Cardiac muscle cell (in vitro differentiated cells and primary cell): ENCODE measurements at regions not wholly inside any gene's neighbourhood (a gene's known extent, or its start where the extent isn't known, plus 50 kb on each side); places are given as distances from the start of the nearest gene placed in this dataset.
A peak's percentile ranks its signal among the peaks of the same experiment; 100 is the strongest.
"Not testable (repeated sequence)": the region's sequence is repeated elsewhere in the genome, so short reads cannot be mapped to it uniquely, and the experiment has no call there.

ENCODE experiments used
- DNase-seq, 2 donors: peaks; one replicate each; pipeline versions ENCODE4 v3.0.0 to v3.0.0-alpha.2; 2010 to 2017; ENCODE audit warnings: low read depth in 1 of 2, low spot score in 1 of 2
- H3K27ac ChIP-seq: fragments of 200-600 bp; sonication (generic); 2 replicates; pipeline ENCODE4 v1.5.1; 2016
- H3K27me3 ChIP-seq: fragments of 200-600 bp; sonication (generic); 2 replicates; pipeline ENCODE4 v1.6.0; 2016; ENCODE audit warnings: control low read depth
- H3K36me3 ChIP-seq: fragments of 200-600 bp; sonication (generic); 2 replicates; pipeline ENCODE4 v1.5.1; 2016; ENCODE audit warnings: control low read depth
- H3K4me1 ChIP-seq: fragments of 200-600 bp; sonication (generic); 2 replicates; pipeline ENCODE4 v1.8.1; 2017; ENCODE audit warnings: low read depth, mild to moderate bottlenecking, mixed run types
- H3K4me3 ChIP-seq: fragments of 200-600 bp; sonication (generic); 2 replicates; pipeline ENCODE4 v1.5.1; 2016; ENCODE audit warnings: mild to moderate bottlenecking
- H3K9me3 ChIP-seq: fragments of 200-600 bp; sonication (generic); 2 replicates; pipeline ENCODE4 v1.5.1; 2017; ENCODE audit warnings: low read depth, mild to moderate bottlenecking, control low read depth
- CTCF ChIP-seq: IDR thresholded peaks from 2 replicates; pipeline ENCODE4 v1.5.1; 2012; ENCODE audit warnings: low read depth, mild to moderate bottlenecking, low read length

- Histone ChIP-seq H3K36me3 (no peaks in the 10 kb centered on the region), H3K4me3 (no peak overlapping the region)
- DNase-seq = no peak
These were observed 168.0 kb downstream of the FOXB1 start for GRCh38 chr15:60172143-60172542.

GRCh38 chr15:60179786-60180391 is 175.8 kb downstream of the FOXB1 start:
- Histone ChIP-seq H3K4me1 (no peaks in the 10 kb centered on the region), H3K36me3 (no peaks in the 10 kb centered on the region), H3K4me3 (no peak overlapping the region), H3K27me3 (no peaks in the 10 kb centered on the region), H3K27ac (no peak overlapping the region), H3K9me3 (no peaks in the 10 kb centered on the region)
- DNase-seq = peak; percentile 50 to 74
- peak; percentile 94 for TF ChIP-seq CTCF

More at GRCh38 chr15:60172143-60172542, 168.0 kb downstream of the FOXB1 start:
- Histone ChIP-seq H3K9me3 (no peaks in the 10 kb centered on the region), H3K4me1 (no peaks in the 10 kb centered on the region), H3K27me3 (no peaks in the 10 kb centered on the region), H3K27ac (no peak overlapping the region)
- TF ChIP-seq CTCF = no peak

- H3K27ac ChIP-seq, H3K9me3 ChIP-seq, H3K36me3 ChIP-seq, DNase-seq, H3K4me1 ChIP-seq, H3K4me3 ChIP-seq, H3K27me3 ChIP-seq: not testable (repeated sequence)
These were observed 177.8 kb downstream of the FOXB1 start for GRCh38 chr15:60181957-60182356.

GRCh38 chr15:60183366-60183765 is 179.3 kb downstream of the FOXB1 start:
- H3K36me3 ChIP-seq = no peaks in the 10 kb centered on the region
- H3K4me1 ChIP-seq = no peaks in the 10 kb centered on the region
- H3K27me3 ChIP-seq = no peaks in the 10 kb centered on the region
- H3K9me3 ChIP-seq = no peaks in the 10 kb centered on the region
- no peak overlapping the region for H3K27ac ChIP-seq
- no peak overlapping the region for H3K4me3 ChIP-seq
- TF ChIP-seq CTCF = no peak
- no peak for DNase-seq

- no peak for TF ChIP-seq CTCF
- no peak for DNase-seq
- Histone ChIP-seq H3K36me3 (no peaks in the 10 kb centered on the region), H3K4me3 (no peak overlapping the region), H3K9me3 (no peaks in the 10 kb centered on the region), H3K4me1 (no peaks in the 10 kb centered on the region), H3K27me3 (no peaks in the 10 kb centered on the region), H3K27ac (no peak overlapping the region)
These were observed 180.5 kb downstream of the FOXB1 start for GRCh38 chr15:60184579-60184978.

- H3K9me3 ChIP-seq = no peaks in the 10 kb centered on the region
- H3K4me1 ChIP-seq = no peaks in the 10 kb centered on the region
- TF ChIP-seq CTCF = no peak
- H3K36me3 ChIP-seq = no peaks in the 10 kb centered on the region
- H3K27me3 ChIP-seq = no peaks in the 10 kb centered on the region
- H3K27ac ChIP-seq = no peak overlapping the region
- no peak for DNase-seq
- H3K4me3 ChIP-seq = no peak overlapping the region
These were observed 186.9 kb downstream of the FOXB1 start for GRCh38 chr15:60191016-60191415.
